ENCODE measurements at regions not wholly inside any gene's neighbourhood (a gene's known extent, or its start where the extent isn't known, plus 50 kb on each side); places are given as distances from the start of the nearest gene placed in this dataset.
"Not testable (repeated sequence)": the region's sequence is repeated elsewhere in the genome, so short reads cannot be mapped to it uniquely, and the experiment has no call there.

DNA sequence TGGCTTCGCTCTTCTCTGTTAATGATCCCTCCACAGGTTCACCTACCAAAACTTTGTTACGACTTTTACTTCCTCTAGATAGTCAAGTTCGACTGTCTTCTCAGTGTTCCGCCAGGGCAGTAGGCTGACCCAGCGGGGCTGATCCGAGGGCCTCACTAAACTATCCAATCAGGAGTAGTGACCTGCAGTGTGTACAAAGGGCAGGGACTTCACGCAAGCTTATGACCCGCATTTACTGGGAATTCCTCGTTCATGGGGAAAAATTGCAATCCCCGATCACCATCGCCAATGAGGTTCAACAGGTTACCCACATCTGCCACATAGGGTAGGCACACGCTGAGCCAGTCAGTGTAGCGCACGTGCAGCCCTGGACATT, 771.4 kb upstream of the DEFB115 start:
- no peak for DNase-seq (ENCODE audit: low spot score)
- 90% methylated on average over 14 of the region's 14 CpGs for WGBS (ENCODE audit: low lambda C conversion rate, missing lambda C conversion rate)
- Histone ChIP-seq H3K79me2 (no peaks in the 10 kb centered on the region), H3K4me3 (no peak overlapping the region), H3K36me3 (replicated peaks; ENCODE audit: insufficient read depth, low read depth) (no peaks in the 10 kb centered on the region), H3K27me3 (no peaks in the 10 kb centered on the region), H2AFZ (no peak overlapping the region), H3K27ac (no peak overlapping the region), H4K20me1 (ENCODE audit: insufficient read depth, poor library complexity, severe bottlenecking) (no peaks in the 10 kb centered on the region), H3K4me2 (no peak overlapping the region), H3K4me1 (ENCODE audit: insufficient read depth) (no peaks in the 10 kb centered on the region), H3K9me2 (replicated peaks; ENCODE audit: insufficient read depth) (no peaks in the 10 kb centered on the region), H3K9me3 (ENCODE audit: low read depth) (peaks cover 3% of the 10 kb centered on the region)
- TF ChIP-seq, protein P1, sequence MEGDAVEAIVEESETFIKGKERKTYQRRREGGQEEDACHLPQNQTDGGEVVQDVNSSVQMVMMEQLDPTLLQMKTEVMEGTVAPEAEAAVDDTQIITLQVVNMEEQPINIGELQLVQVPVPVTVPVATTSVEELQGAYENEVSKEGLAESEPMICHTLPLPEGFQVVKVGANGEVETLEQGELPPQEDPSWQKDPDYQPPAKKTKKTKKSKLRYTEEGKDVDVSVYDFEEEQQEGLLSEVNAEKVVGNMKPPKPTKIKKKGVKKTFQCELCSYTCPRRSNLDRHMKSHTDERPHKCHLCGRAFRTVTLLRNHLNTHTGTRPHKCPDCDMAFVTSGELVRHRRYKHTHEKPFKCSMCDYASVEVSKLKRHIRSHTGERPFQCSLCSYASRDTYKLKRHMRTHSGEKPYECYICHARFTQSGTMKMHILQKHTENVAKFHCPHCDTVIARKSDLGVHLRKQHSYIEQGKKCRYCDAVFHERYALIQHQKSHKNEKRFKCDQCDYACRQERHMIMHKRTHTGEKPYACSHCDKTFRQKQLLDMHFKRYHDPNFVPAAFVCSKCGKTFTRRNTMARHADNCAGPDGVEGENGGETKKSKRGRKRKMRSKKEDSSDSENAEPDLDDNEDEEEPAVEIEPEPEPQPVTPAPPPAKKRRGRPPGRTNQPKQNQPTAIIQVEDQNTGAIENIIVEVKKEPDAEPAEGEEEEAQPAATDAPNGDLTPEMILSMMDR (IDR thresholded peaks at IDR 0.05; ENCODE audit: poor library complexity) = no peak
- TF ChIP-seq EZH2 (IDR thresholded peaks at IDR 0.05; ENCODE audit: borderline replicate concordance) (no peak), EZH2phosphoT487 (IDR thresholded peaks at IDR 0.05; ENCODE audit: low read depth, severe bottlenecking, unreplicated experiment) (no peak)

- H4K20me1 ChIP-seq (ENCODE audit: insufficient read depth, poor library complexity, severe bottlenecking); H2AFZ ChIP-seq; DNase-seq (ENCODE audit: low spot score); H3K27me3 ChIP-seq; H3K4me3 ChIP-seq; H3K36me3 ChIP-seq (replicated peaks; ENCODE audit: insufficient read depth, low read depth); H3K4me1 ChIP-seq (ENCODE audit: insufficient read depth); H3K9me2 ChIP-seq (replicated peaks; ENCODE audit: insufficient read depth); H3K4me2 ChIP-seq; H3K9me3 ChIP-seq (ENCODE audit: low read depth); H3K27ac ChIP-seq; H3K79me2 ChIP-seq: not testable (repeated sequence)
- 93% methylated on average over 18 of the region's 18 CpGs for WGBS (ENCODE audit: low lambda C conversion rate, missing lambda C conversion rate)
Measured at GRCh38 chr20:30487461-30487860, 770.0 kb upstream of the DEFB115 start.

- Histone ChIP-seq H3K27ac (no peak overlapping the region), H3K36me3 (replicated peaks; ENCODE audit: insufficient read depth, low read depth) (no peaks in the 10 kb centered on the region), H3K4me1 (ENCODE audit: insufficient read depth) (no peaks in the 10 kb centered on the region), H2AFZ (no peak overlapping the region), H3K27me3 (no peaks in the 10 kb centered on the region), H3K79me2 (no peaks in the 10 kb centered on the region), H4K20me1 (ENCODE audit: insufficient read depth, poor library complexity, severe bottlenecking) (no peaks in the 10 kb centered on the region), H3K4me2 (no peak overlapping the region), H3K4me3 (no peak overlapping the region), H3K9me2 (replicated peaks; ENCODE audit: insufficient read depth) (no peaks in the 10 kb centered on the region), H3K9me3 (ENCODE audit: low read depth) (no peaks in the 10 kb centered on the region)
- TF ChIP-seq EZH2 (IDR thresholded peaks at IDR 0.05; ENCODE audit: borderline replicate concordance) (no peak), EZH2phosphoT487 (IDR thresholded peaks at IDR 0.05; ENCODE audit: low read depth, severe bottlenecking, unreplicated experiment) (no peak)
- WGBS (ENCODE audit: low lambda C conversion rate, missing lambda C conversion rate) = 98% methylated on average over 46 of the region's 97 CpGs
- DNase-seq (ENCODE audit: low spot score) = no peak
Measured at GRCh38 chr20:30487947-30488926, 769.2 kb upstream of the DEFB115 start.

GRCh38 chr20:30488941-30489613, 768.4 kb upstream of the DEFB115 start:
- no peaks in the 10 kb centered on the region for H3K4me1 ChIP-seq (ENCODE audit: insufficient read depth)
- no peaks in the 10 kb centered on the region for H3K36me3 ChIP-seq (replicated peaks; ENCODE audit: insufficient read depth, low read depth)
- H3K4me3 ChIP-seq = no peak overlapping the region
- H3K79me2 ChIP-seq = no peaks in the 10 kb centered on the region
- no peak overlapping the region for H3K4me2 ChIP-seq
- TF ChIP-seq EZH2 (IDR thresholded peaks at IDR 0.05; ENCODE audit: borderline replicate concordance) (no peak), EZH2phosphoT487 (IDR thresholded peaks at IDR 0.05; ENCODE audit: low read depth, severe bottlenecking, unreplicated experiment) (no peak)
- TF ChIP-seq, protein P1 (IDR thresholded peaks at IDR 0.05; ENCODE audit: poor library complexity) = no peak
- H4K20me1 ChIP-seq (ENCODE audit: insufficient read depth, poor library complexity, severe bottlenecking) = no peaks in the 10 kb centered on the region
- H3K27me3 ChIP-seq = no peaks in the 10 kb centered on the region
- H3K27ac ChIP-seq = no peak overlapping the region
- DNase-seq (ENCODE audit: low spot score) = no peak
- no peaks in the 10 kb centered on the region for H3K9me2 ChIP-seq (replicated peaks; ENCODE audit: insufficient read depth)
- WGBS (ENCODE audit: low lambda C conversion rate, missing lambda C conversion rate) = 96% methylated on average over 43 of the region's 56 CpGs
- no peak overlapping the region for H2AFZ ChIP-seq
- H3K9me3 ChIP-seq (ENCODE audit: low read depth) = no peaks in the 10 kb centered on the region
